K562 (cell line): ENCODE measurements at regions not wholly inside any gene's neighbourhood (a gene's known extent, or its start where the extent isn't known, plus 50 kb on each side); places are given as distances from the start of the nearest gene placed in this dataset.

ENCODE experiments used
- ATAC-seq: fragments of 200-7000 bp; cut with Tn5 transposase; 3 replicates; pipeline ENCODE4 v1.9.1; 2020; ENCODE audit warnings: moderate library complexity
- BruUV-seq: library from RNA; stranded (reverse); fragments of 400-500 nt; replicated peaks from 2 replicates; lab custom pipeline; 2021; lab: Mats Ljungman, UMichigan
- CTCF ChIA-PET: fragments of 300-600 bp; formaldehyde crosslinking; extraction: SDS; loops from one replicate; lab custom pipeline; 2021; ENCODE audit warnings: low intra/inter-chr PET ratio; lab: Yijun Ruan, JAX
- POLR2A ChIA-PET: fragments of 300-600, 350-650 bp; sonication (Branson Sonifier 250); formaldehyde crosslinking; extraction: SDS; loops from one replicate; lab custom pipeline; 2021; ENCODE audit warnings: antibody characterized with exemption, inconsistent platforms; lab: Yijun Ruan, JAX
- DNase-seq, 4 experiments: peaks; one replicate each; pipeline versions ENCODE4 v3.0.0 to v3.0.0-alpha.2; 2011 to 2018; ENCODE audit warnings: low spot score in 3 of 4, mixed read lengths in 3 of 4; ENCODE audit errors: extremely low read depth in 1 of 4
- FAIRE-seq: peaks from 2 replicates; lab custom pipeline; 2011; peaks lifted over from hg19 to GRCh38; lab: Jason Lieb, UNC
- H2AFZ ChIP-seq: 2 replicates; pipeline ENCODE4 v1.6.0; 2011; ENCODE audit warnings: low read depth, low read length, control low read depth, inconsistent platforms
- H3K27ac ChIP-seq: fragments of 200-600 bp; 3 replicates; pipeline ENCODE4 v1.8.0; 2011; ENCODE audit warnings: low read depth, mild to moderate bottlenecking, control low read depth, inconsistent platforms, low read length, moderate library complexity, mixed read lengths; ENCODE audit errors: extremely low read depth
- H3K27me3 ChIP-seq, 2 experiments: fragments of 300-600 bp in 1 of 2; 2 replicates in 1 of 2; 3 replicates in 1 of 2; pipeline versions ENCODE4 v1.6.0 to v1.8.0; 2011; ENCODE audit warnings: inconsistent platforms in 2 of 2, low read length in 2 of 2, mild to moderate bottlenecking in 1 of 2, mixed read lengths in 1 of 2, moderate library complexity in 1 of 2; ENCODE audit not compliant: control insufficient read depth in 2 of 2, insufficient read depth in 2 of 2
- H3K36me3 ChIP-seq: fragments of 300-600 bp; 3 replicates; pipeline ENCODE4 v1.8.0; 2011; ENCODE audit warnings: mild to moderate bottlenecking, low read length, inconsistent platforms; ENCODE audit not compliant: control insufficient read depth, insufficient read depth
- H3K4me1 ChIP-seq, 2 experiments: fragments of 200-600 bp in 1 of 2; replicated peaks in 1 of 2; 2 replicates in 1 of 2; 3 replicates in 1 of 2; pipeline versions ENCODE4 v1.5.1 to v1.8.0; 2011; ENCODE audit warnings: inconsistent platforms in 2 of 2, low read length in 2 of 2, mild to moderate bottlenecking in 1 of 2, mixed read lengths in 1 of 2, moderate library complexity in 1 of 2; ENCODE audit not compliant: control insufficient read depth in 2 of 2, insufficient read depth in 2 of 2
- H3K4me2 ChIP-seq: 2 replicates; pipeline ENCODE4 v1.6.1; 2011; ENCODE audit warnings: low read length, control low read depth, inconsistent platforms, mixed read lengths; ENCODE audit not compliant: insufficient read depth
- H3K4me3 ChIP-seq: fragments of 200-600 bp; sonication (generic), shearing (Covaris generic); 2 replicates; pipeline ENCODE4 v1.5.1; 2016; ENCODE audit warnings: control low read depth, inconsistent platforms
- H3K79me2 ChIP-seq: fragments of 200-600 bp; 3 replicates; pipeline ENCODE4 v1.8.0; 2011; ENCODE audit warnings: low read length, inconsistent platforms; ENCODE audit not compliant: control insufficient read depth, insufficient read depth
- H3K9ac ChIP-seq, 2 experiments: 2 replicates each; pipeline versions ENCODE4 v1.6.0 to v1.6.1; 2011; ENCODE audit warnings: low read depth in 2 of 2, low read length in 2 of 2, control low read depth in 1 of 2, inconsistent platforms in 1 of 2, mild to moderate bottlenecking in 1 of 2, mixed read lengths in 1 of 2; ENCODE audit not compliant: insufficient read depth in 1 of 2
- H3K9me1 ChIP-seq: one replicate; pipeline ENCODE4 v1.6.0; 2011; ENCODE audit warnings: inconsistent platforms, mild to moderate bottlenecking, low read length, moderate library complexity; ENCODE audit not compliant: control insufficient read depth, insufficient read depth
- H3K9me3 ChIP-seq: replicated peaks from 2 replicates; pipeline ENCODE4 v1.5.1; 2011; ENCODE audit warnings: low read depth, low read length, inconsistent platforms; ENCODE audit not compliant: control insufficient read depth, insufficient read depth
- H4K20me1 ChIP-seq: replicated peaks from 2 replicates; pipeline ENCODE4 v1.6.1; 2011; ENCODE audit warnings: low read length, inconsistent platforms, mixed read lengths; ENCODE audit not compliant: control insufficient read depth, insufficient read depth
- CC2D1A ChIP-seq: fragments of 450-650 bp; IDR thresholded peaks from 2 replicates; pipeline ENCODE4 v1.6.1; 2017; ENCODE audit warnings: mild to moderate bottlenecking
- EGR1 ChIP-seq: fragments of 450-650 bp; conservative IDR thresholded peaks from 2 replicates; pipeline ENCODE4 v1.6.1; 2017; ENCODE audit warnings: mild to moderate bottlenecking
- MYNN ChIP-seq, 2 experiments: sonication (generic); formaldehyde crosslinking in 1 of 2; IDR thresholded peaks; 2 replicates each; pipeline versions ENCODE4 v1.5.0 to v1.6.1; 2016 to 2020; ENCODE audit warnings: antibody characterized with exemption in 1 of 2, missing genetic modification reagents in 1 of 2
- WGBS: fragments of 100-300 bp; shearing (Covaris generic); methylation state at CpG from one replicate; pipeline ENCODE4 v1.1.6; 2016; ENCODE audit warnings: low coverage, mixed read lengths; ENCODE audit not compliant: insufficient coverage; ENCODE audit errors: missing lambda C conversion rate; 5-methylcytosine and 5-hydroxymethylcytosine counted together
- in situ Hi-C: fragments of 300-500 bp; cut with MboI; formaldehyde crosslinking; loops from 4 replicates; pipeline ENCODE4 v1.15.0; 2018; ENCODE audit warnings: inconsistent platforms, mixed read lengths
- intact Hi-C: fragments of 100-400 bp; cut with micrococcal nuclease; formaldehyde crosslinking; loops from 2 replicates; pipeline ENCODE4 v1.14.2; 2022
- TF ChIP-seq, protein P1 (sequence below): sonication (generic); formaldehyde crosslinking; IDR thresholded peaks from 2 replicates; pipeline ENCODE4 v1.4.0; 2020; ENCODE audit warnings: mild to moderate bottlenecking, missing genetic modification reagents
- TF ChIP-seq, protein P2 (sequence below): IDR thresholded peaks from 3 replicates; pipeline ENCODE4 v1.6.1; 2011; ENCODE audit warnings: borderline replicate concordance, mild to moderate bottlenecking, moderate library complexity; ENCODE audit not compliant: insufficient read length; ENCODE audit errors: extremely low read depth
- TF ChIP-seq, protein P3 (sequence below): fragments of 250-450 bp; sonication (Bioruptor Pico); IDR thresholded peaks from 2 replicates; pipeline ENCODE4 v1.5.1; 2021; ENCODE audit warnings: mild to moderate bottlenecking
- TF ChIP-seq, protein P4 (sequence below): fragments of 250-450 bp; sonication (Bioruptor Pico); IDR thresholded peaks from 2 replicates; pipeline ENCODE4 v1.4.0; 2020

DNA sequence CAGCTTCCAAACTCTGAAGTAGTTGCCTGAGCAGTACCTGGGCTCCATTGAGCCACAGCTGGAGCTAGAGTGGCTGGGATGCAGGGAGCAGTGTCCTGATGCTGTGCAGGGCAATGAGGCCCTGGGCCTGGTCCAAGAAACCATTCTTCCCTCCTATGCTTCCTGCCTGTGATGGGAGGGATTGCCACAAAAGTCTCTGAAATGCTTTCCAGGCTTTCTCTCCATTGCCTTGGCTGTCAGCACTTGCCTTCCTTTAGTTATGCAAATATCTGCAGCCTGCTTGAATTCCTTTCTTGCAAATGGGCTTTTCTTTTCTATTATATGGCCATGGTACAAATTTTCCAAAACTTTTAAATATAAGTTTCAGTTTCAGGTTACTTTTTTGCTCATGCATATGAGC lies 972.2 kb upstream of the MBL2 start (continued):
- TF ChIP-seq, protein P1, sequence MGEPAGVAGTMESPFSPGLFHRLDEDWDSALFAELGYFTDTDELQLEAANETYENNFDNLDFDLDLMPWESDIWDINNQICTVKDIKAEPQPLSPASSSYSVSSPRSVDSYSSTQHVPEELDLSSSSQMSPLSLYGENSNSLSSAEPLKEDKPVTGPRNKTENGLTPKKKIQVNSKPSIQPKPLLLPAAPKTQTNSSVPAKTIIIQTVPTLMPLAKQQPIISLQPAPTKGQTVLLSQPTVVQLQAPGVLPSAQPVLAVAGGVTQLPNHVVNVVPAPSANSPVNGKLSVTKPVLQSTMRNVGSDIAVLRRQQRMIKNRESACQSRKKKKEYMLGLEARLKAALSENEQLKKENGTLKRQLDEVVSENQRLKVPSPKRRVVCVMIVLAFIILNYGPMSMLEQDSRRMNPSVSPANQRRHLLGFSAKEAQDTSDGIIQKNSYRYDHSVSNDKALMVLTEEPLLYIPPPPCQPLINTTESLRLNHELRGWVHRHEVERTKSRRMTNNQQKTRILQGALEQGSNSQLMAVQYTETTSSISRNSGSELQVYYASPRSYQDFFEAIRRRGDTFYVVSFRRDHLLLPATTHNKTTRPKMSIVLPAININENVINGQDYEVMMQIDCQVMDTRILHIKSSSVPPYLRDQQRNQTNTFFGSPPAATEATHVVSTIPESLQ = no peak
- TF ChIP-seq, protein P2, sequence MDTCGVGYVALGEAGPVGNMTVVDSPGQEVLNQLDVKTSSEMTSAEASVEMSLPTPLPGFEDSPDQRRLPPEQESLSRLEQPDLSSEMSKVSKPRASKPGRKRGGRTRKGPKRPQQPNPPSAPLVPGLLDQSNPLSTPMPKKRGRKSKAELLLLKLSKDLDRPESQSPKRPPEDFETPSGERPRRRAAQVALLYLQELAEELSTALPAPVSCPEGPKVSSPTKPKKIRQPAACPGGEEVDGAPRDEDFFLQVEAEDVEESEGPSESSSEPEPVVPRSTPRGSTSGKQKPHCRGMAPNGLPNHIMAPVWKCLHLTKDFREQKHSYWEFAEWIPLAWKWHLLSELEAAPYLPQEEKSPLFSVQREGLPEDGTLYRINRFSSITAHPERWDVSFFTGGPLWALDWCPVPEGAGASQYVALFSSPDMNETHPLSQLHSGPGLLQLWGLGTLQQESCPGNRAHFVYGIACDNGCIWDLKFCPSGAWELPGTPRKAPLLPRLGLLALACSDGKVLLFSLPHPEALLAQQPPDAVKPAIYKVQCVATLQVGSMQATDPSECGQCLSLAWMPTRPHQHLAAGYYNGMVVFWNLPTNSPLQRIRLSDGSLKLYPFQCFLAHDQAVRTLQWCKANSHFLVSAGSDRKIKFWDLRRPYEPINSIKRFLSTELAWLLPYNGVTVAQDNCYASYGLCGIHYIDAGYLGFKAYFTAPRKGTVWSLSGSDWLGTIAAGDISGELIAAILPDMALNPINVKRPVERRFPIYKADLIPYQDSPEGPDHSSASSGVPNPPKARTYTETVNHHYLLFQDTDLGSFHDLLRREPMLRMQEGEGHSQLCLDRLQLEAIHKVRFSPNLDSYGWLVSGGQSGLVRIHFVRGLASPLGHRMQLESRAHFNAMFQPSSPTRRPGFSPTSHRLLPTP = no peak
- TF ChIP-seq EGR1 (no peak), CC2D1A (no peak)

DNA sequence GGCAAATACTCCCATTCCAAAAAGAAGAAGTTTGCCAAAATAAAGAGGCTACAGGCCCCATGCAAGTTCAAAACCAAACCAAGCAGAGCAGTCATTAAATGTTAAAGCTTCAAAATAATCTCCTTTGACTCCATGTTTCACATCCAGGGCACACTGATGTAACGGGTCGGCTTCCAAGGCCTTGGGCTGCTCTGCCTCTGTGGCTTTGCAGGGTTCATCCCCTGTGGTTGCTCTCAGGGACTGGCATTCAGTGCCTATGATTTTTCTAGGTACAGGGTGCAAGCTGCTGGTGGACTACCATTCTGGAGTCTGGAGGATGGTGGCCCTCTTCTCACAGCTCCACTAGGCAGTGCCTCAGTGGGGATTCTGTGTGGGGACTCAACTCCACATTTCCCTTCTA lies 971.6 kb upstream of the MBL2 start:
- Histone ChIP-seq H2AFZ (no peak overlapping the region), H4K20me1 (no peaks in the 10 kb centered on the region), H3K4me3 (no peak overlapping the region), H3K79me2 (no peaks in the 10 kb centered on the region), H3K4me2 (no peak overlapping the region), H3K4me1 (no peaks in the 10 kb centered on the region), H3K36me3 (no peaks in the 10 kb centered on the region), H3K27ac (no peak overlapping the region), H3K9me3 (no peaks in the 10 kb centered on the region; the same call in 1 of the 2 replicates), H3K27me3 (no peaks in the 10 kb centered on the region), H3K9me1 (no peaks in the 10 kb centered on the region), H3K9ac (no peak overlapping the region)
- FAIRE-seq (no peak), ATAC-seq (no peak), DNase-seq (no peak)
- ChIA-PET CTCF (no interaction called here), POLR2A (no interaction called here)
- BruUV-seq = no TSS peak
- in situ Hi-C loops = no loop called here
- intact Hi-C loops = no loop called here
- WGBS = 0% methylated on average over 2 of the region's 2 CpGs
- TF ChIP-seq MYNN (IDR thresholded peaks at IDR 0.05) (no peak), MYNN (CRISPR knock-in tag; IDR thresholded peaks at IDR 0.05) (no peak)
- TF ChIP-seq, protein P3, sequence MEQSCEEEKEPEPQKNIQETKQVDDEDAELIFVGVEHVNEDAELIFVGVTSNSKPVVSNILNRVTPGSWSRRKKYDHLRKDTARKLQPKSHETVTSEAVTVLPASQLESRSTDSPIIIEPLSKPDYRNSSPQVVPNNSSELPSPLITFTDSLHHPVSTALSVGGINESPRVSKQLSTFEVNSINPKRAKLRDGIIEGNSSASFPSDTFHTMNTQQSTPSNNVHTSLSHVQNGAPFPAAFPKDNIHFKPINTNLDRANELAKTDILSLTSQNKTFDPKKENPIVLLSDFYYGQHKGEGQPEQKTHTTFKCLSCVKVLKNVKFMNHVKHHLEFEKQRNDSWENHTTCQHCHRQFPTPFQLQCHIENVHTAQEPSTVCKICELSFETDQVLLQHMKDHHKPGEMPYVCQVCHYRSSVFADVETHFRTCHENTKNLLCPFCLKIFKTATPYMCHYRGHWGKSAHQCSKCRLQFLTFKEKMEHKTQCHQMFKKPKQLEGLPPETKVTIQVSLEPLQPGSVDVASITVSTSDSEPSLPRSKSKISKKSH (CRISPR knock-in tag) = no peak
- TF ChIP-seq, protein P4, sequence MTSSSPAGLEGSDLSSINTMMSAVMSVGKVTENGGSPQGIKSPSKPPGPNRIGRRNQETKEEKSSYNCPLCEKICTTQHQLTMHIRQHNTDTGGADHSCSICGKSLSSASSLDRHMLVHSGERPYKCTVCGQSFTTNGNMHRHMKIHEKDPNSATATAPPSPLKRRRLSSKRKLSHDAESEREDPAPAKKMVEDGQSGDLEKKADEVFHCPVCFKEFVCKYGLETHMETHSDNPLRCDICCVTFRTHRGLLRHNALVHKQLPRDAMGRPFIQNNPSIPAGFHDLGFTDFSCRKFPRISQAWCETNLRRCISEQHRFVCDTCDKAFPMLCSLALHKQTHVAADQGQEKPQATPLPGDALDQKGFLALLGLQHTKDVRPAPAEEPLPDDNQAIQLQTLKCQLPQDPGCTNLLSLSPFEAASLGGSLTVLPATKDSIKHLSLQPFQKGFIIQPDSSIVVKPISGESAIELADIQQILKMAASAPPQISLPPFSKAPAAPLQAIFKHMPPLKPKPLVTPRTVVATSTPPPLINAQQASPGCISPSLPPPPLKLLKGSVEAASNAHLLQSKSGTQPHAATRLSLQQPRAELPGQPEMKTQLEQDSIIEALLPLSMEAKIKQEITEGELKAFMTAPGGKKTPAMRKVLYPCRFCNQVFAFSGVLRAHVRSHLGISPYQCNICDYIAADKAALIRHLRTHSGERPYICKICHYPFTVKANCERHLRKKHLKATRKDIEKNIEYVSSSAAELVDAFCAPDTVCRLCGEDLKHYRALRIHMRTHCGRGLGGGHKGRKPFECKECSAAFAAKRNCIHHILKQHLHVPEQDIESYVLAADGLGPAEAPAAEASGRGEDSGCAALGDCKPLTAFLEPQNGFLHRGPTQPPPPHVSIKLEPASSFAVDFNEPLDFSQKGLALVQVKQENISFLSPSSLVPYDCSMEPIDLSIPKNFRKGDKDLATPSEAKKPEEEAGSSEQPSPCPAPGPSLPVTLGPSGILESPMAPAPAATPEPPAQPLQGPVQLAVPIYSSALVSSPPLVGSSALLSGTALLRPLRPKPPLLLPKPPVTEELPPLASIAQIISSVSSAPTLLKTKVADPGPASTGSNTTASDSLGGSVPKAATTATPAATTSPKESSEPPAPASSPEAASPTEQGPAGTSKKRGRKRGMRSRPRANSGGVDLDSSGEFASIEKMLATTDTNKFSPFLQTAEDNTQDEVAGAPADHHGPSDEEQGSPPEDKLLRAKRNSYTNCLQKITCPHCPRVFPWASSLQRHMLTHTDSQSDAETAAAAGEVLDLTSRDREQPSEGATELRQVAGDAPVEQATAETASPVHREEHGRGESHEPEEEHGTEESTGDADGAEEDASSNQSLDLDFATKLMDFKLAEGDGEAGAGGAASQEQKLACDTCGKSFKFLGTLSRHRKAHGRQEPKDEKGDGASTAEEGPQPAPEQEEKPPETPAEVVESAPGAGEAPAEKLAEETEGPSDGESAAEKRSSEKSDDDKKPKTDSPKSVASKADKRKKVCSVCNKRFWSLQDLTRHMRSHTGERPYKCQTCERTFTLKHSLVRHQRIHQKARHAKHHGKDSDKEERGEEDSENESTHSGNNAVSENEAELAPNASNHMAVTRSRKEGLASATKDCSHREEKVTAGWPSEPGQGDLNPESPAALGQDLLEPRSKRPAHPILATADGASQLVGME (CRISPR knock-in tag) = no peak
